ENCODE measurements at regions not wholly inside any gene's neighbourhood (a gene's known extent, or its start where the extent isn't known, plus 50 kb on each side); places are given as distances from the start of the nearest gene placed in this dataset.

GRCh38 chr15:77550301-77551251, 82.1 kb downstream of the LINGO1 start:
- no peak for TF ChIP-seq POLR2A (IDR thresholded peaks at IDR 0.05)
- TF ChIP-seq, protein P1, sequence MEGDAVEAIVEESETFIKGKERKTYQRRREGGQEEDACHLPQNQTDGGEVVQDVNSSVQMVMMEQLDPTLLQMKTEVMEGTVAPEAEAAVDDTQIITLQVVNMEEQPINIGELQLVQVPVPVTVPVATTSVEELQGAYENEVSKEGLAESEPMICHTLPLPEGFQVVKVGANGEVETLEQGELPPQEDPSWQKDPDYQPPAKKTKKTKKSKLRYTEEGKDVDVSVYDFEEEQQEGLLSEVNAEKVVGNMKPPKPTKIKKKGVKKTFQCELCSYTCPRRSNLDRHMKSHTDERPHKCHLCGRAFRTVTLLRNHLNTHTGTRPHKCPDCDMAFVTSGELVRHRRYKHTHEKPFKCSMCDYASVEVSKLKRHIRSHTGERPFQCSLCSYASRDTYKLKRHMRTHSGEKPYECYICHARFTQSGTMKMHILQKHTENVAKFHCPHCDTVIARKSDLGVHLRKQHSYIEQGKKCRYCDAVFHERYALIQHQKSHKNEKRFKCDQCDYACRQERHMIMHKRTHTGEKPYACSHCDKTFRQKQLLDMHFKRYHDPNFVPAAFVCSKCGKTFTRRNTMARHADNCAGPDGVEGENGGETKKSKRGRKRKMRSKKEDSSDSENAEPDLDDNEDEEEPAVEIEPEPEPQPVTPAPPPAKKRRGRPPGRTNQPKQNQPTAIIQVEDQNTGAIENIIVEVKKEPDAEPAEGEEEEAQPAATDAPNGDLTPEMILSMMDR (IDR thresholded peaks at IDR 0.05): no peak
- no peak for TF ChIP-seq EP300 (IDR thresholded peaks at IDR 0.05; ENCODE audit: low read depth)
- TF ChIP-seq POLR2AphosphoS5 (IDR thresholded peaks at IDR 0.05): no peak
- DNase-seq: no peak
- 61 to 70% methylated on average over 2 to 13 of the region's 13 CpGs for WGBS, 2 donors (ENCODE audit: low coverage in 1 of 2)
- Histone ChIP-seq H3K27ac (no peak overlapping the region), H3K27me3 (no peaks in the 10 kb centered on the region), H3K36me3 (no peaks in the 10 kb centered on the region), H3K4me3 (no peak overlapping the region), H3K4me1 (peaks cover 0 to 6% (median 3%) of the 10 kb centered on the region in 4 donors), H3K9me3 (no peaks in the 10 kb centered on the region)
- intact Hi-C loops (cut with DNase I; ENCODE audit: low total_unique reads) (no loop called here), in situ Hi-C loops (cut with MboI; ENCODE audit: low pct_ligation_motif_present in 1 of 4, low pct_unique_long_range_greater_than_20kb in 1 of 4, low sequenced_read_pairs in 3 of 4) (no loop called here)

DNA sequence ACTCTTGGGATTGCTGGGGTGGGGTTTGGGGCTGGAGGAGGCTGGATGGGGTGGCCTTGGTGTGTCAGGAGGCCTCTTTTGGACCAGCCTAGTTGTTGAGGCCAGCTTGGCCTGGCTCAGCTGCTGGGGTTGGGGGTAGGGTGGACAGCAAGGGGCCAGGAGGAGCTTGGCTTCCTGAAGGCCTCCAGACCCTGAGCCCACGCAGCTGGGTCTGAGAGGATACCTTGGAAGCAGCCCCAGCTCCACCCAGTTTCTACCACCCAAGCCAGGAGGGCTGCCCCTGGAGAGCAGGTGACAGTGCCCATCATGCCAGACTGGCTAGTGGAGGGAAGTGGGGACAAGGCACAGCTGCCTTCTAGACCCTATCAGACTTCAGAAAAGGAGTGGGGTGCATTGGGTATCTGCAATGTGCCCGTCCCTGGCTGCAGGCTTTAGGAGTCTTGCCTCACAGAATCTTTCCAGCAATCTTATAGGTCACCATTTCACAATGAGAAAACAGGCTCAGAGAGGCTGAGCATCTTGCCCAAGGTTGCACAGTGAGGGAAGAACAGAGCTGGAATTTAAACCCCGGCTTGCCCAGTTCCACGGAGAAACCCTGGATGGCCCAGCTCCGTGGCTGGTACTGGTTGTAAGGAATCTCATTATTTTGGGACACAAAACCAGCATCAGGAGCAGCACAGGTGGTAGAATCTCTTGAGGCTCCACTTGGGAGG, 83.0 kb downstream of the LINGO1 start:
- H3K36me3 ChIP-seq: no peaks in the 10 kb centered on the region
- 86% methylated on average over 5 of the region's 5 CpGs; no CpG with 5 or more reads in 1 of the 2 donors for WGBS, 2 donors (ENCODE audit: low coverage in 1 of 2)
- H3K27me3 ChIP-seq: no peaks in the 10 kb centered on the region
- in situ Hi-C loops (cut with MboI; ENCODE audit: low pct_ligation_motif_present in 1 of 4, low pct_unique_long_range_greater_than_20kb in 1 of 4, low sequenced_read_pairs in 3 of 4): no loop called here
- TF ChIP-seq POLR2AphosphoS5 (IDR thresholded peaks at IDR 0.05) (no peak), EP300 (IDR thresholded peaks at IDR 0.05; ENCODE audit: low read depth) (no peak), POLR2A (IDR thresholded peaks at IDR 0.05) (no peak)
- TF ChIP-seq, protein P1 (IDR thresholded peaks at IDR 0.05): no peak
- no peak overlapping the region for H3K4me3 ChIP-seq
- DNase-seq: no peak
- intact Hi-C loops (cut with DNase I; ENCODE audit: low total_unique reads): loop anchor here (5.0 kb wide), 1 partner anchor 442 kb away; no protein-coding TSS in a partner anchor
- peaks cover 0 to 6% (median 4%) of the 10 kb centered on the region in 4 donors for H3K4me1 ChIP-seq
- no peak overlapping the region for H3K27ac ChIP-seq
- no peaks in the 10 kb centered on the region for H3K9me3 ChIP-seq

GRCh38 chr15:77548589-77549557, 83.8 kb downstream of the LINGO1 start:
- Histone ChIP-seq H3K27me3 (no peaks in the 10 kb centered on the region), H3K36me3 (no peaks in the 10 kb centered on the region), H3K27ac (no peak overlapping the region), H3K9me3 (no peaks in the 10 kb centered on the region), H3K4me1 (peaks cover 0 to 6% (median 4%) of the 10 kb centered on the region in 4 donors), H3K4me3 (no peak overlapping the region)
- WGBS, 2 donors (ENCODE audit: low coverage in 1 of 2): 89% methylated on average over 22 of the region's 23 CpGs; no CpG with 5 or more reads in 1 of the 2 donors
- no peak for DNase-seq
- TF ChIP-seq POLR2AphosphoS5 (IDR thresholded peaks at IDR 0.05): no peak
- intact Hi-C loops (cut with DNase I; ENCODE audit: low total_unique reads) (loop anchor here (5.0 kb wide), 1 partner anchor 442 kb away; no protein-coding TSS in a partner anchor), in situ Hi-C loops (cut with MboI; ENCODE audit: low pct_ligation_motif_present in 1 of 4, low pct_unique_long_range_greater_than_20kb in 1 of 4, low sequenced_read_pairs in 3 of 4) (no loop called here)

DNA sequence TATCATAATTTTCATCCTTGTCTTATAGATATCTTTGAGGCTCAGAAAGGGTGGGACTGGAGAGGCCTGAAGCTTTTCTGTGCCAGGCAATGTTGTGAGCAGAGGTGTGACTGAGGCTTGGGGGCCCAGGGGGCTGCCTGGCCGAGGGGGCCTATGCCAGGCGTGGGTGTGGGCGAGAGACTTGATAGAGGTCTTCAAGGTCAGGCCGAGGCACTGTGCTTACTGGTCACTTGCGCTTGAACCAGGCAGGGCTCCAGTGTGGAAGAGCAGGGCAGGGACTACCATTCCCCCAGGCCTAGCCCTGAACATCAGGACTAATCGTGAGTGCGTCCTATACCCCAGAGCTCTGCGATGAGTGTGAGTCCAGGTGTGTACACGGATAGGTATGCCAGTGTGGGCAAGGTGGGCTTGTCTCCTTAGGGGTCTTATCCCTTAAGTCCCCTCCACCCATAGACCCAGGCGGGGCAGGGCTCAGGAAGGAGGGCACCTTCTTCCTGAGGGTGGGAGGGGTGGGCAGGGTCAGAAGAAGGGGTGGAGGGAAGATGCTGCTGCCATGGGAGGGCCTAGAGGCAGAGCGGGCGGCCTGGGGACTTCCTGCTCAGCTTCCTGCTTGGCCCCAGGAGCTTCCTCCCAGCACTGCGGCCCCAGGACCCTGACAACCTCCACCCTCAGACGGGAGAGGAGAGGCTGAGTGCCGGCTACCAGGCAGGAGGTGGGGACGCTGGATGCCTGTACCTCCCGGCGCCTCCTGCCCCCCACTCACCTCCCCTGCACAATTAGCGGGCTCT, 84.7 kb downstream of the LINGO1 start:
- Histone ChIP-seq H3K4me3 (no peak overlapping the region), H3K4me1 (peaks cover 7 to 14% (median 9%) of the 10 kb centered on the region in 4 donors), H3K27me3 (no peaks in the 10 kb centered on the region), H3K36me3 (no peaks in the 10 kb centered on the region), H3K27ac (no peak overlapping the region), H3K9me3 (no peaks in the 10 kb centered on the region)
- WGBS, 2 donors (ENCODE audit: low coverage in 1 of 2): 89% methylated on average over 19 of the region's 19 CpGs; no CpG with 5 or more reads in 1 of the 2 donors
- in situ Hi-C loops (cut with MboI; ENCODE audit: low pct_ligation_motif_present in 1 of 4, low pct_unique_long_range_greater_than_20kb in 1 of 4, low sequenced_read_pairs in 3 of 4) (no loop called here), intact Hi-C loops (cut with DNase I; ENCODE audit: low total_unique reads) (loop anchor here (5.0 kb wide), 1 partner anchor 441 kb away; no protein-coding TSS in a partner anchor)
- no peak for DNase-seq
- TF ChIP-seq POLR2A (IDR thresholded peaks at IDR 0.05) (no peak), POLR2AphosphoS5 (IDR thresholded peaks at IDR 0.05) (no peak), EP300 (IDR thresholded peaks at IDR 0.05; ENCODE audit: low read depth) (no peak)
- TF ChIP-seq, protein P1 (IDR thresholded peaks at IDR 0.05): no peak
